Stomach (tissue), 8 donors: ENCODE measurements at regions not wholly inside any gene's neighbourhood (a gene's known extent, or its start where the extent isn't known, plus 50 kb on each side); places are given as distances from the start of the nearest gene placed in this dataset.

ENCODE experiments used
- DNase-seq, 2 donors: peaks; one replicate each; pipeline versions ENCODE4 v3.0.0 to v3.0.0-alpha.2; 2013 to 2019
- H3K27ac ChIP-seq, 5 donors: fragments of 200-600 bp in 4 of 5; sonication (generic) in 4 of 5; one replicate each; pipeline ENCODE4 v1.5.1; 2013 to 2019; ENCODE audit warnings: mild to moderate bottlenecking in 1 of 5, moderate library complexity in 1 of 5
- H3K27me3 ChIP-seq, 3 donors: fragments of 200-600 bp; sonication (generic); one replicate each; pipeline ENCODE4 v1.5.1; 2017 to 2019; ENCODE audit warnings: mixed run types in 1 of 3
- H3K36me3 ChIP-seq, 4 donors: fragments of 200-600 bp; sonication (generic); 1 replicate in 3 of 4; 2 replicates in 1 of 4; pipeline ENCODE4 v1.5.1; 2016 to 2019
- H3K4me1 ChIP-seq, 4 donors: fragments of 200-600 bp; sonication (generic); one replicate each; pipeline ENCODE4 v1.5.1; 2016 to 2019
- H3K4me3 ChIP-seq, 4 donors: fragments of 200-600 bp; sonication (generic) in 3 of 4; one replicate each; pipeline ENCODE4 v1.5.1; 2016 to 2019; ENCODE audit warnings: mild to moderate bottlenecking in 1 of 4
- H3K9me3 ChIP-seq, 4 donors: fragments of 200-600 bp; sonication (generic); one replicate each; pipeline ENCODE4 v1.5.1; 2016 to 2019
- EP300 ChIP-seq: sonication (generic); formaldehyde crosslinking; IDR thresholded peaks from one replicate; pipeline ENCODE4 v1.6.1; 2017; ENCODE audit warnings: antibody characterized with exemption
- POLR2A ChIP-seq, 4 donors: fragments of 450-650 bp; IDR thresholded peaks; one replicate each; pipeline ENCODE4 v1.6.1; 2016; ENCODE audit warnings: antibody characterized with exemption in 4 of 4, control low read depth in 2 of 4, mild to moderate bottlenecking in 1 of 4, moderate library complexity in 1 of 4
- POLR2AphosphoS5 ChIP-seq, 3 donors: sonication (generic); formaldehyde crosslinking; IDR thresholded peaks; one replicate each; pipeline ENCODE4 v1.6.1; 2016; ENCODE audit warnings: antibody characterized with exemption in 3 of 3
- WGBS, 5 donors: extraction: QIAGEN DNeasy Blood & Tissue Kit in 3 of 5; methylation state at CpG; one replicate each; pipeline versions ENCODE4 v1.1.5 to v1.1.7; 2013 to 2018; 5-methylcytosine and 5-hydroxymethylcytosine counted together
- intact Hi-C: fragments of 100-400 bp; cut with DNase I; formaldehyde crosslinking; loops from one replicate; pipeline ENCODE4 v1.15.1; 2023; ENCODE audit warnings: low total_unique reads
- TF ChIP-seq, protein P1 (sequence below), 7 experiments: fragments of 450-650 bp in 4 of 7; fragments of 200-600 bp in 3 of 7; sonication (generic) in 3 of 7; IDR thresholded peaks; one replicate each; pipeline ENCODE4 v1.5.1; 2016 to 2019; ENCODE audit warnings: antibody characterized with exemption in 7 of 7, control low read depth in 2 of 7, mild to moderate bottlenecking in 1 of 7
- donor health status: healthy with polysubstance abuse.
- donor health status: Bipolar disorder and iron deficiency.
- donor health status: healthy.

GRCh38 chr15:79167776-79168175, 77.2 kb upstream of the RASGRF1 start:
- peaks cover 5 to 8% (median 7%) of the 10 kb centered on the region in 4 donors for H3K4me1 ChIP-seq
- H3K36me3 ChIP-seq: no peaks in the 10 kb centered on the region
- peaks cover 0 to 38% (median under 1%) of the 10 kb centered on the region in 3 donors for H3K27me3 ChIP-seq
- DNase-seq: no peak
- intact Hi-C loops: no loop called here
- WGBS, 5 donors: 84 to 94% (median 91%) methylated on average over 2 of the region's 2 CpGs
- H3K27ac ChIP-seq: no peak overlapping the region
- H3K9me3 ChIP-seq: no peaks in the 10 kb centered on the region
- no peak overlapping the region for H3K4me3 ChIP-seq
- TF ChIP-seq EP300 (no peak), POLR2A (IDR thresholded peaks at IDR 0.05) (no peak), POLR2AphosphoS5 (IDR thresholded peaks at IDR 0.05) (no peak)
- TF ChIP-seq, protein P1, sequence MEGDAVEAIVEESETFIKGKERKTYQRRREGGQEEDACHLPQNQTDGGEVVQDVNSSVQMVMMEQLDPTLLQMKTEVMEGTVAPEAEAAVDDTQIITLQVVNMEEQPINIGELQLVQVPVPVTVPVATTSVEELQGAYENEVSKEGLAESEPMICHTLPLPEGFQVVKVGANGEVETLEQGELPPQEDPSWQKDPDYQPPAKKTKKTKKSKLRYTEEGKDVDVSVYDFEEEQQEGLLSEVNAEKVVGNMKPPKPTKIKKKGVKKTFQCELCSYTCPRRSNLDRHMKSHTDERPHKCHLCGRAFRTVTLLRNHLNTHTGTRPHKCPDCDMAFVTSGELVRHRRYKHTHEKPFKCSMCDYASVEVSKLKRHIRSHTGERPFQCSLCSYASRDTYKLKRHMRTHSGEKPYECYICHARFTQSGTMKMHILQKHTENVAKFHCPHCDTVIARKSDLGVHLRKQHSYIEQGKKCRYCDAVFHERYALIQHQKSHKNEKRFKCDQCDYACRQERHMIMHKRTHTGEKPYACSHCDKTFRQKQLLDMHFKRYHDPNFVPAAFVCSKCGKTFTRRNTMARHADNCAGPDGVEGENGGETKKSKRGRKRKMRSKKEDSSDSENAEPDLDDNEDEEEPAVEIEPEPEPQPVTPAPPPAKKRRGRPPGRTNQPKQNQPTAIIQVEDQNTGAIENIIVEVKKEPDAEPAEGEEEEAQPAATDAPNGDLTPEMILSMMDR (IDR thresholded peaks at IDR 0.05): no peak

GRCh38 chr15:79166311-79166955, 75.9 kb upstream of the RASGRF1 start:
- H3K9me3 ChIP-seq: no peaks in the 10 kb centered on the region
- no peak overlapping the region for H3K4me3 ChIP-seq
- peaks cover 5 to 8% (median 7%) of the 10 kb centered on the region in 4 donors for H3K4me1 ChIP-seq
- no peak overlapping the region for H3K27ac ChIP-seq
- 82 to 94% (median 91%) methylated on average over 4 to 5 of the region's 5 CpGs for WGBS, 5 donors
- DNase-seq: no peak
- no peaks in the 10 kb centered on the region for H3K36me3 ChIP-seq
- no peak for TF ChIP-seq EP300
- TF ChIP-seq POLR2AphosphoS5 (IDR thresholded peaks at IDR 0.05): no peak
- TF ChIP-seq POLR2A (IDR thresholded peaks at IDR 0.05): no peak
- TF ChIP-seq, protein P1 (IDR thresholded peaks at IDR 0.05): no peak
- peaks cover 0 to 25% (median 0%) of the 10 kb centered on the region in 3 donors for H3K27me3 ChIP-seq
- intact Hi-C loops: no loop called here

DNA sequence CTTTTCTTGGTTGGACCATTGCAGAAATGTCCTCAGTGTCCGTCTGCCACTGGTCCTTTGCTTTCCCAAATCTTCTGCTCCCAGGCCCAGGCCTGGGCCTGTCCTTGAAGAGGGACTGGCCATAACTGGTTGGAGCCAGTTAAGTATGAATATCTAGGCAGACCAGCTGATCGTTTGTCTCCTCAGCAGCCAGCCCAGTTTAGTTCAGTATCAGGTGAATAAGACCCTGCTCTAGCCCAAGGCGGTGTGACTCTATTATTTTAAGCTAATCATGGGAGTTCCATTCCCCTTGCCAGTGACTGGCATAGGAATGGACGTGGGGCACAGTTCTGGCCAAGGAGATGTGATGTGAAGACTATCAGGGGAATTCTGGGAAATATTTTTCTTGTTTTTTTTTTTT, 73.9 kb upstream of the RASGRF1 start:
- intact Hi-C loops: no loop called here
- Histone ChIP-seq H3K27me3 (peaks cover 0 to 9% (median 0%) of the 10 kb centered on the region in 3 donors), H3K9me3 (no peaks in the 10 kb centered on the region), H3K27ac (no peak overlapping the region), H3K4me1 (no peaks in the 10 kb centered on the region), H3K36me3 (no peaks in the 10 kb centered on the region), H3K4me3 (no peak overlapping the region)
- WGBS, 5 donors: 78 to 87% (median 85%) methylated on average over 4 of the region's 4 CpGs
- DNase-seq: no peak
- no peak for TF ChIP-seq POLR2A (IDR thresholded peaks at IDR 0.05)
- no peak for TF ChIP-seq POLR2AphosphoS5 (IDR thresholded peaks at IDR 0.05)
- no peak for TF ChIP-seq EP300
- TF ChIP-seq, protein P1 (IDR thresholded peaks at IDR 0.05): no peak

DNA sequence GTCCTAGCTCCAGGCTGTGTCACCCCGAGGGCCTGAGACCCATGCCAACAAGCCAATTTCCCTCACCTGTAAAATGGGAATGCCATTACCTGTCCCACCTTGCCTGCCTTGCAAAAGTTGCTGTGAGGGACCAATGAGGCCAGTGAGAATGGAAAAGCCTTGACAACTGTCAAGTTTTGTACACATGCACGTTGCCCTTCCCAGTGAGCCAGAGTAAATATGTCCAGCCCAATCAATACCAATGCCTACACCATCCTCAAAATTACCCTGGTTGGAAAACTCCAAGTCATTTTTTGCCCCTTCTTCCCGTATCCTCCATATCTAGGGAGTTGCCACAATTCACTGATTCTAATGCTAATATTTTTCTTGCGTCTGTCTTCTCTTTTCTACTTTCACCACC, 73.5 kb upstream of the RASGRF1 start:
- H3K36me3 ChIP-seq: no peaks in the 10 kb centered on the region
- DNase-seq: no peak
- TF ChIP-seq, protein P1 (IDR thresholded peaks at IDR 0.05): no peak
- intact Hi-C loops: no loop called here
- peaks cover 0 to 6% (median 0%) of the 10 kb centered on the region in 3 donors for H3K27me3 ChIP-seq
- no peaks in the 10 kb centered on the region for H3K4me1 ChIP-seq
- 73 to 82% (median 74%) methylated on average over 4 of the region's 4 CpGs for WGBS, 5 donors
- H3K27ac ChIP-seq: no peak overlapping the region
- H3K9me3 ChIP-seq: no peaks in the 10 kb centered on the region
- no peak overlapping the region for H3K4me3 ChIP-seq
